Mesenchymal stem cell (in vitro differentiated cells and primary cell): ENCODE measurements at regions not wholly inside any gene's neighbourhood (a gene's known extent, or its start where the extent isn't known, plus 50 kb on each side); places are given as distances from the start of the nearest gene placed in this dataset.

Experiments
- DNase-seq: peaks from one replicate; pipeline ENCODE4 v3.0.0-alpha.2; 2013
- H2AFZ ChIP-seq: one replicate; pipeline ENCODE4 v1.6.1; 2013; ENCODE audit warnings: low read depth, mild to moderate bottlenecking, control low read depth, inconsistent platforms, low read length, moderate library complexity
- H2AK5ac ChIP-seq: 2 replicates; pipeline ENCODE4 v1.6.1; 2013; ENCODE audit warnings: low read length, moderate library complexity, mild to moderate bottlenecking, inconsistent platforms; ENCODE audit not compliant: severe bottlenecking
- H2BK120ac ChIP-seq: one replicate; pipeline ENCODE4 v1.6.1; 2013; ENCODE audit warnings: low read depth, mild to moderate bottlenecking, inconsistent platforms, low read length, moderate library complexity
- H2BK12ac ChIP-seq, 2 experiments: one replicate each; pipeline ENCODE4 v1.6.1; 2013; ENCODE audit warnings: inconsistent platforms in 2 of 2, low read length in 2 of 2, mild to moderate bottlenecking in 2 of 2, moderate library complexity in 2 of 2, control low read depth in 1 of 2
- H2BK15ac ChIP-seq: one replicate; pipeline ENCODE4 v1.6.1; 2013; ENCODE audit warnings: mild to moderate bottlenecking, low read depth, inconsistent platforms; ENCODE audit not compliant: poor library complexity, severe bottlenecking
- H2BK5ac ChIP-seq: 2 replicates; pipeline ENCODE4 v1.6.1; 2013; ENCODE audit warnings: low read depth, mild to moderate bottlenecking, low read length, control low read depth, inconsistent platforms; ENCODE audit not compliant: poor library complexity, severe bottlenecking
- H3K14ac ChIP-seq, 2 experiments: one replicate each; pipeline ENCODE4 v1.6.1; 2013; ENCODE audit warnings: inconsistent platforms in 2 of 2, low read length in 2 of 2, control low read depth in 1 of 2, mild to moderate bottlenecking in 1 of 2, moderate library complexity in 1 of 2
- H3K18ac ChIP-seq, 2 experiments: one replicate each; pipeline ENCODE4 v1.6.1; 2013; ENCODE audit warnings: inconsistent platforms in 2 of 2, low read length in 2 of 2, control low read depth in 1 of 2, low read depth in 1 of 2, mild to moderate bottlenecking in 1 of 2
- H3K23ac ChIP-seq, 2 experiments: one replicate each; pipeline ENCODE4 v1.6.1; 2013; ENCODE audit warnings: inconsistent platforms in 2 of 2, low read length in 2 of 2, mild to moderate bottlenecking in 2 of 2, moderate library complexity in 2 of 2, control low read depth in 1 of 2
- H3K27ac ChIP-seq: 2 replicates; pipeline ENCODE4 v1.5.1; 2013; ENCODE audit warnings: mild to moderate bottlenecking, moderate library complexity, low read length, control low read depth, inconsistent platforms; ENCODE audit not compliant: poor library complexity, severe bottlenecking
- H3K27me3 ChIP-seq, 2 experiments: 2 replicates each; pipeline versions ENCODE4 v1.6.1 to v1.7.0; 2013; ENCODE audit warnings: low read length in 2 of 2, mild to moderate bottlenecking in 2 of 2, moderate library complexity in 2 of 2, control low read depth in 1 of 2, inconsistent platforms in 1 of 2; ENCODE audit not compliant: control insufficient read depth in 1 of 2, insufficient read depth in 1 of 2
- H3K36me3 ChIP-seq, 2 experiments: 2 replicates each; pipeline versions ENCODE4 v1.6.1 to v1.7.0; 2013; ENCODE audit warnings: low read length in 2 of 2, control low read depth in 1 of 2, inconsistent platforms in 1 of 2, low read depth in 1 of 2, mild to moderate bottlenecking in 1 of 2; ENCODE audit not compliant: insufficient read depth in 2 of 2, control insufficient read depth in 1 of 2
- H3K4ac ChIP-seq, 2 experiments: one replicate each; pipeline ENCODE4 v1.6.1; 2013; ENCODE audit warnings: inconsistent platforms in 2 of 2, low read length in 2 of 2, mild to moderate bottlenecking in 2 of 2, moderate library complexity in 2 of 2, control low read depth in 1 of 2, low read depth in 1 of 2
- H3K4me1 ChIP-seq: 2 replicates; pipeline ENCODE4 v1.6.1; 2013; ENCODE audit warnings: low read depth, low read length, control low read depth; ENCODE audit not compliant: control insufficient read depth, insufficient read depth
- H3K4me2 ChIP-seq: 2 replicates; pipeline ENCODE4 v1.6.1; 2013; ENCODE audit warnings: low read length, mild to moderate bottlenecking, inconsistent platforms; ENCODE audit not compliant: poor library complexity, severe bottlenecking
- H3K4me3 ChIP-seq, 2 experiments: 2 replicates each; pipeline versions ENCODE4 v1.5.1 to v1.7.0; 2013; ENCODE audit warnings: low read length in 2 of 2, mild to moderate bottlenecking in 2 of 2, control low read depth in 1 of 2, low read depth in 1 of 2; ENCODE audit not compliant: insufficient read depth in 1 of 2
- H3K79me1 ChIP-seq: replicated peaks from 2 replicates; pipeline ENCODE4 v1.6.1; 2013; ENCODE audit warnings: mild to moderate bottlenecking, control low read depth, low read length, inconsistent platforms; ENCODE audit not compliant: poor library complexity, severe bottlenecking
- H3K9ac ChIP-seq: 2 replicates; pipeline ENCODE4 v1.7.0; 2013; ENCODE audit warnings: mild to moderate bottlenecking, low read length, moderate library complexity
- H3K9me3 ChIP-seq: 2 replicates; pipeline ENCODE4 v1.7.0; 2013; ENCODE audit warnings: mild to moderate bottlenecking, low read length; ENCODE audit not compliant: control insufficient read depth
- H4K8ac ChIP-seq: one replicate; pipeline ENCODE4 v1.6.1; 2013; ENCODE audit warnings: inconsistent platforms, mild to moderate bottlenecking, low read length, moderate library complexity
- H4K91ac ChIP-seq: one replicate; pipeline ENCODE4 v1.6.1; 2013; ENCODE audit warnings: mild to moderate bottlenecking, low read length, inconsistent platforms
- WGBS: methylation state at CpG from one replicate; pipeline ENCODE4 v1.1.7; 2013; ENCODE audit warnings: mixed read lengths; 5-methylcytosine and 5-hydroxymethylcytosine counted together

GRCh38 chr5:2622866-2623265, 128.6 kb downstream of the IRX2 start:
- no peak overlapping the region for H4K8ac ChIP-seq
- no peaks in the 10 kb centered on the region for H3K79me1 ChIP-seq
- H3K18ac ChIP-seq = no peak overlapping the region
- H3K23ac ChIP-seq = no peak overlapping the region
- H2AK5ac ChIP-seq = no peak overlapping the region
- H3K4me1 ChIP-seq = no peaks in the 10 kb centered on the region
- WGBS = 53% methylated on average over 3 of the region's 5 CpGs
- no peak overlapping the region for H2AFZ ChIP-seq
- no peak overlapping the region for H3K4me2 ChIP-seq
- no peak overlapping the region for H3K4me3 ChIP-seq
- H2BK120ac ChIP-seq = no peak overlapping the region
- H3K27ac ChIP-seq = no peak overlapping the region
- H3K36me3 ChIP-seq = no peaks in the 10 kb centered on the region
- H2BK15ac ChIP-seq = no peak overlapping the region
- H2BK5ac ChIP-seq = no peak overlapping the region
- H4K91ac ChIP-seq = no peak overlapping the region
- H3K27me3 ChIP-seq = no peaks in the 10 kb centered on the region
- H3K4ac ChIP-seq = no peak overlapping the region
- no peak overlapping the region for H3K9ac ChIP-seq
- DNase-seq = no peak
- no peak overlapping the region for H3K14ac ChIP-seq
- no peaks in the 10 kb centered on the region for H3K9me3 ChIP-seq
- no peak overlapping the region for H2BK12ac ChIP-seq

DNA sequence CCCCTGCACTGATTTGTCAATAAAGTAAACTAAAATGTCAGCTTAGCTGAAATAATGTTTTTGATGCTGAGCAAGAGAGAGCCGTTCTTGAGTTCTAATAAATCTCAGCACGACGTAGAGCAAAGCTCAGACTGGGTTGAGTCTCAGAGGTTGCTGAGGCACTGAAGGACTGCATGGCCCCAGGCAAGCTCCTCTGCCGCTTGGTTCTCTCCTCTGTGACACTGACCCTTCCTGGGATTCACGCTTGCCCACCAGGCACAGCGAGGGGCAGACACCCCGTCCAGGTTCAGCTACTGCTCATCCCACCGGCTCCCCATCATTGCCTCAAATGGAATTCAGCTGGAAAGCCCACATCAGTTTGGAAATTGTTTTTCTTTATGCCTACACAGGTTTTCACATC, 129.8 kb downstream of the IRX2 start:
- no peak overlapping the region for H3K4me2 ChIP-seq
- no peak for DNase-seq
- H3K9ac ChIP-seq = no peak overlapping the region
- WGBS = 80% methylated on average over 8 of the region's 8 CpGs
- H4K91ac ChIP-seq = no peak overlapping the region
- H3K18ac ChIP-seq = no peak overlapping the region
- no peaks in the 10 kb centered on the region for H3K27me3 ChIP-seq
- no peak overlapping the region for H2BK120ac ChIP-seq
- H2BK15ac ChIP-seq = no peak overlapping the region
- no peak overlapping the region for H3K4me3 ChIP-seq
- no peaks in the 10 kb centered on the region for H3K4me1 ChIP-seq
- no peak overlapping the region for H3K27ac ChIP-seq
- no peak overlapping the region for H3K14ac ChIP-seq
- no peak overlapping the region for H3K23ac ChIP-seq
- H2AFZ ChIP-seq = no peak overlapping the region
- no peak overlapping the region for H2BK5ac ChIP-seq
- no peaks in the 10 kb centered on the region for H3K79me1 ChIP-seq
- H3K36me3 ChIP-seq = no peaks in the 10 kb centered on the region
- no peak overlapping the region for H3K4ac ChIP-seq
- H2AK5ac ChIP-seq = no peak overlapping the region
- no peak overlapping the region for H2BK12ac ChIP-seq
- H3K9me3 ChIP-seq = no peaks in the 10 kb centered on the region
- no peak overlapping the region for H4K8ac ChIP-seq

DNA sequence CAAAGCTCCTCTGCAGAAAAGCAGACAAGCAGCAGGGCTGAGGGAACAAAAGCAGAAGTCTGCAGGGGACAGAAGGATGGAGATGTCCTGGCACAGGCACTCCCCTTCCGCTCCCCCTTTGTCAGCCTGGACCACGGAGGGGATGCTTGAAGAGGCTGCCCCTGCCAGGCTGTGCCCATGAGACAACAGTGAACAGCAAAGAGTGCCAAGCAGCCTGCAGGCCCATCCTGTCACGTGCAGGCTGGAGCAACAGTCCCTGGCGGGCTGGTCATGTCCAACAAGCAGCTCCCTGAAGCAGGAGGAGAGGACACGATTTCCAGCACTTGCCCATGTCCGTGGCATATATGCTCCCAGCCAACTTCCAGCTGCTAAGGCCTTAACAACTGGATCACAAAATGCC, 132.3 kb downstream of the IRX2 start:
- H3K36me3 ChIP-seq = no peaks in the 10 kb centered on the region
- H2AK5ac ChIP-seq = no peak overlapping the region
- no peak overlapping the region for H3K4me3 ChIP-seq
- no peak overlapping the region for H3K14ac ChIP-seq
- no peaks in the 10 kb centered on the region for H3K79me1 ChIP-seq
- H2BK5ac ChIP-seq = no peak overlapping the region
- WGBS = 63% methylated on average over 6 of the region's 6 CpGs
- no peaks in the 10 kb centered on the region for H3K27me3 ChIP-seq
- no peak for DNase-seq
- H4K8ac ChIP-seq = no peak overlapping the region
- H2BK15ac ChIP-seq = no peak overlapping the region
- no peak overlapping the region for H3K27ac ChIP-seq
- H3K18ac ChIP-seq = no peak overlapping the region
- H3K9ac ChIP-seq = no peak overlapping the region
- H3K9me3 ChIP-seq = peaks cover 5% of the 10 kb centered on the region
- no peaks in the 10 kb centered on the region for H3K4me1 ChIP-seq
- H3K23ac ChIP-seq = no peak overlapping the region
- H2BK120ac ChIP-seq = no peak overlapping the region
- H3K4ac ChIP-seq = no peak overlapping the region
- no peak overlapping the region for H2AFZ ChIP-seq
- H2BK12ac ChIP-seq = no peak overlapping the region
- H4K91ac ChIP-seq = no peak overlapping the region
- H3K4me2 ChIP-seq = no peak overlapping the region

GRCh38 chr5:2617461-2617860, 134.0 kb downstream of the IRX2 start:
- DNase-seq = no peak
- Histone ChIP-seq H3K14ac (no peak overlapping the region), H2BK12ac (no peak overlapping the region), H4K91ac (no peak overlapping the region), H2BK15ac (no peak overlapping the region), H3K4ac (no peak overlapping the region), H3K4me1 (no peaks in the 10 kb centered on the region), H4K8ac (no peak overlapping the region), H3K79me1 (no peaks in the 10 kb centered on the region), H3K4me3 (no peak overlapping the region), H3K23ac (no peak overlapping the region), H2AFZ (no peak overlapping the region), H3K9ac (no peak overlapping the region), H2BK5ac (no peak overlapping the region), H3K9me3 (peaks cover 5% of the 10 kb centered on the region), H3K36me3 (no peaks in the 10 kb centered on the region), H3K4me2 (no peak overlapping the region), H3K18ac (no peak overlapping the region), H3K27ac (no peak overlapping the region), H2AK5ac (no peak overlapping the region), H3K27me3 (no peaks in the 10 kb centered on the region), H2BK120ac (no peak overlapping the region)
- 72% methylated on average over 5 of the region's 5 CpGs for WGBS
